ENCODE measurements at regions not wholly inside any gene's neighbourhood (a gene's known extent, or its start where the extent isn't known, plus 50 kb on each side); places are given as distances from the start of the nearest gene placed in this dataset.
"Not testable (repeated sequence)": the region's sequence is repeated elsewhere in the genome, so short reads cannot be mapped to it uniquely, and the experiment has no call there.

GRCh38 chr21:36265431-36265830 is 54.6 kb upstream of the MORC3 start:
- peaks cover 0 to 19% of the 10 kb centered on the region in 2 experiments for H3K36me3 ChIP-seq (replicated peaks in 1 of 2; ENCODE audit: control insufficient read depth in 1 of 2, insufficient read depth in 2 of 2, low read length in 1 of 2)
- no peak overlapping the region for H3K27ac ChIP-seq (ENCODE audit: low read depth in 2 of 2, low read length in 1 of 2)
- H3K9me2 ChIP-seq: no peaks in the 10 kb centered on the region
- no peak overlapping the region for H2AFZ ChIP-seq (ENCODE audit: low read depth)
- no peak overlapping the region for H3K4me2 ChIP-seq
- no peaks in the 10 kb centered on the region for H3K9me3 ChIP-seq
- H3F3A ChIP-seq (replicated peaks; ENCODE audit: insufficient read depth): peaks cover 3% of the 10 kb centered on the region
- H3K4me3 ChIP-seq (ENCODE audit: low read depth in 2 of 2, low read length in 1 of 2): no peak overlapping the region
- no peaks in the 10 kb centered on the region for H3K79me2 ChIP-seq (ENCODE audit: insufficient read depth)
- no peaks in the 10 kb centered on the region for H3K4me1 ChIP-seq (ENCODE audit: control insufficient read depth in 1 of 2, insufficient read depth in 2 of 2, low read depth in 1 of 2, low read length in 1 of 2)
- ChIA-PET CTCF (no interaction called here), POLR2A (no interaction called here)
- no peak for DNase-seq
- H3K27me3 ChIP-seq (ENCODE audit: insufficient read depth): no peaks in the 10 kb centered on the region
- TF ChIP-seq, protein P1, sequence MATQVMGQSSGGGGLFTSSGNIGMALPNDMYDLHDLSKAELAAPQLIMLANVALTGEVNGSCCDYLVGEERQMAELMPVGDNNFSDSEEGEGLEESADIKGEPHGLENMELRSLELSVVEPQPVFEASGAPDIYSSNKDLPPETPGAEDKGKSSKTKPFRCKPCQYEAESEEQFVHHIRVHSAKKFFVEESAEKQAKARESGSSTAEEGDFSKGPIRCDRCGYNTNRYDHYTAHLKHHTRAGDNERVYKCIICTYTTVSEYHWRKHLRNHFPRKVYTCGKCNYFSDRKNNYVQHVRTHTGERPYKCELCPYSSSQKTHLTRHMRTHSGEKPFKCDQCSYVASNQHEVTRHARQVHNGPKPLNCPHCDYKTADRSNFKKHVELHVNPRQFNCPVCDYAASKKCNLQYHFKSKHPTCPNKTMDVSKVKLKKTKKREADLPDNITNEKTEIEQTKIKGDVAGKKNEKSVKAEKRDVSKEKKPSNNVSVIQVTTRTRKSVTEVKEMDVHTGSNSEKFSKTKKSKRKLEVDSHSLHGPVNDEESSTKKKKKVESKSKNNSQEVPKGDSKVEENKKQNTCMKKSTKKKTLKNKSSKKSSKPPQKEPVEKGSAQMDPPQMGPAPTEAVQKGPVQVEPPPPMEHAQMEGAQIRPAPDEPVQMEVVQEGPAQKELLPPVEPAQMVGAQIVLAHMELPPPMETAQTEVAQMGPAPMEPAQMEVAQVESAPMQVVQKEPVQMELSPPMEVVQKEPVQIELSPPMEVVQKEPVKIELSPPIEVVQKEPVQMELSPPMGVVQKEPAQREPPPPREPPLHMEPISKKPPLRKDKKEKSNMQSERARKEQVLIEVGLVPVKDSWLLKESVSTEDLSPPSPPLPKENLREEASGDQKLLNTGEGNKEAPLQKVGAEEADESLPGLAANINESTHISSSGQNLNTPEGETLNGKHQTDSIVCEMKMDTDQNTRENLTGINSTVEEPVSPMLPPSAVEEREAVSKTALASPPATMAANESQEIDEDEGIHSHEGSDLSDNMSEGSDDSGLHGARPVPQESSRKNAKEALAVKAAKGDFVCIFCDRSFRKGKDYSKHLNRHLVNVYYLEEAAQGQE (IDR thresholded peaks at IDR 0.05; ENCODE audit: low read depth, low read length): no peak
- no peak for TF ChIP-seq FOXJ3 (CRISPR knock-in tag; IDR thresholded peaks at IDR 0.05)
- 85% methylated on average over 9 of the region's 9 CpGs for WGBS (ENCODE audit: low lambda C conversion rate)
- H3K9ac ChIP-seq: no peak overlapping the region
- no peaks in the 10 kb centered on the region for H4K20me1 ChIP-seq (ENCODE audit: insufficient read depth)

DNA sequence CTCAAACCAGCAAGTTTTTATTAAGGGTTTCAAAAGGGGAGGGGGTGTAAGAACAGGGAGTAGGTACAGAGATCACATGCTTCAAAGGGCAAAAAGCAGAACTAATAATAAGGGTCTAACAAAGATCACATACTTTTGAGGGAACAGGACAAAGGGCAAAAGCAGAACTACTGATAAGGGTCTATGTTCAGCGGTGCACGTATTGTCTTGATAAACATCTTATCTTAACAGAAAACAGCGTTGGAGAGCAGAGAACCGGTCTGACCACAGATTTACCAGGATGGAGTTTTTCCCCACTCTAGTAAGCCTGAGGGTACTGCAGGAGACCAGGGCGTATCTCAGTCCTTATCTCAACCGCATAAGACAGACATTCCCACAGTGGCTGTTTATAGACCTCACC is 52.2 kb upstream of the MORC3 start:
- POLR2A ChIA-PET; H4K20me1 ChIP-seq (ENCODE audit: insufficient read depth); H3K9ac ChIP-seq; H3K9me3 ChIP-seq; DNase-seq; H3K9me2 ChIP-seq; H3F3A ChIP-seq (replicated peaks; ENCODE audit: insufficient read depth); H2AFZ ChIP-seq (ENCODE audit: low read depth); H3K4me3 ChIP-seq (ENCODE audit: low read depth in 2 of 2, low read length in 1 of 2); H3K4me1 ChIP-seq (ENCODE audit: control insufficient read depth in 1 of 2, insufficient read depth in 2 of 2, low read depth in 1 of 2, low read length in 1 of 2); H3K27ac ChIP-seq (ENCODE audit: low read depth in 2 of 2, low read length in 1 of 2); H3K4me2 ChIP-seq; CTCF ChIA-PET; H3K27me3 ChIP-seq (ENCODE audit: insufficient read depth); H3K79me2 ChIP-seq (ENCODE audit: insufficient read depth): not testable (repeated sequence)
- WGBS (ENCODE audit: low lambda C conversion rate): 73% methylated on average over 6 of the region's 6 CpGs
- H3K36me3 ChIP-seq (replicated peaks in 1 of 2; ENCODE audit: control insufficient read depth in 1 of 2, insufficient read depth in 2 of 2, low read length in 1 of 2): peaks cover 0 to 19% of the 10 kb centered on the region in 2 experiments

GRCh38 chr21:36268264-36268663 is 51.7 kb upstream of the MORC3 start:
- H3K9me3 ChIP-seq; H3K4me2 ChIP-seq; CTCF ChIA-PET; H3F3A ChIP-seq (replicated peaks; ENCODE audit: insufficient read depth); H3K9ac ChIP-seq; DNase-seq; H3K4me1 ChIP-seq (ENCODE audit: control insufficient read depth in 1 of 2, insufficient read depth in 2 of 2, low read depth in 1 of 2, low read length in 1 of 2); H3K79me2 ChIP-seq (ENCODE audit: insufficient read depth); H3K27me3 ChIP-seq (ENCODE audit: insufficient read depth); H4K20me1 ChIP-seq (ENCODE audit: insufficient read depth); H3K9me2 ChIP-seq; H3K27ac ChIP-seq (ENCODE audit: low read depth in 2 of 2, low read length in 1 of 2); H3K4me3 ChIP-seq (ENCODE audit: low read depth in 2 of 2, low read length in 1 of 2); H2AFZ ChIP-seq (ENCODE audit: low read depth): not testable (repeated sequence)
- WGBS (ENCODE audit: low lambda C conversion rate): 91% methylated on average over 4 of the region's 4 CpGs
- H3K36me3 ChIP-seq (replicated peaks in 1 of 2; ENCODE audit: control insufficient read depth in 1 of 2, insufficient read depth in 2 of 2, low read length in 1 of 2): peaks cover 0 to 19% of the 10 kb centered on the region in 2 experiments
- POLR2A ChIA-PET: interaction anchor here (0.6 kb wide), 1 partner anchor 672 kb away, joined by 4 read pairs; no protein-coding TSS in a partner anchor

Data from SK-N-SH (cell line).